Neural crest cell (in vitro differentiated cells): ENCODE measurements at regions not wholly inside any gene's neighbourhood (a gene's known extent, or its start where the extent isn't known, plus 50 kb on each side); places are given as distances from the start of the nearest gene placed in this dataset.

Source experiments
- DNase-seq: peaks from one replicate; pipeline ENCODE4 v3.0.0; 2021; ENCODE audit warnings: low read depth, mixed read lengths, low spot score
- H3K27ac Mint-ChIP-seq: one replicate; pipeline ENCODE4 v1.8.0; 2021; ENCODE audit warnings: mild to moderate bottlenecking, mixed read lengths; ENCODE audit not compliant: unreplicated experiment
- H3K27me3 Mint-ChIP-seq: 2 replicates; pipeline ENCODE4 v1.8.0; 2021; ENCODE audit warnings: low read depth, mild to moderate bottlenecking, mixed read lengths
- H3K36me3 Mint-ChIP-seq: 2 replicates; pipeline ENCODE4 v1.8.0; 2021; ENCODE audit warnings: low read depth, mild to moderate bottlenecking, mixed read lengths
- H3K4me1 Mint-ChIP-seq: 2 replicates; pipeline ENCODE4 v1.8.0; 2021; ENCODE audit warnings: mixed read lengths
- H3K4me3 Mint-ChIP-seq: one replicate; pipeline ENCODE4 v1.8.0; 2021; ENCODE audit warnings: mild to moderate bottlenecking, mixed read lengths
- H3K9me3 Mint-ChIP-seq: 2 replicates; pipeline ENCODE4 v1.8.0; 2021; ENCODE audit warnings: mixed read lengths
- CTCF ChIP-seq: fragments of 200-600 bp; sonication (generic); conservative IDR thresholded peaks from 2 replicates; pipeline ENCODE4 v1.5.0; 2021; ENCODE audit warnings: antibody characterized with exemption, mild to moderate bottlenecking

GRCh38 chr3:13219077-13219901 lies 146.1 kb upstream of the IQSEC1 start:
- H3K36me3 Mint-ChIP-seq = no peaks in the 10 kb centered on the region
- no peak overlapping the region for H3K4me3 Mint-ChIP-seq
- no peak overlapping the region for H3K27ac Mint-ChIP-seq
- no peak for DNase-seq
- H3K27me3 Mint-ChIP-seq = peaks cover 4% of the 10 kb centered on the region
- H3K4me1 Mint-ChIP-seq = no peaks in the 10 kb centered on the region
- TF ChIP-seq CTCF = no peak
- H3K9me3 Mint-ChIP-seq = no peaks in the 10 kb centered on the region

- TF ChIP-seq CTCF = no peak
- Mint-ChIP-seq H3K4me3 (no peak overlapping the region), H3K9me3 (no peaks in the 10 kb centered on the region), H3K36me3 (no peaks in the 10 kb centered on the region), H3K4me1 (no peaks in the 10 kb centered on the region), H3K27me3 (peaks cover 4% of the 10 kb centered on the region), H3K27ac (no peak overlapping the region)
- DNase-seq = no peak
These were observed 145.3 kb upstream of the IQSEC1 start for GRCh38 chr3:13218541-13218908.

GRCh38 chr3:13217736-13218540 lies 144.7 kb upstream of the IQSEC1 start:
- no peak for DNase-seq
- TF ChIP-seq CTCF = no peak
- no peaks in the 10 kb centered on the region for H3K36me3 Mint-ChIP-seq
- H3K4me1 Mint-ChIP-seq = no peaks in the 10 kb centered on the region
- no peak overlapping the region for H3K27ac Mint-ChIP-seq
- H3K9me3 Mint-ChIP-seq = no peaks in the 10 kb centered on the region
- peaks cover 4% of the 10 kb centered on the region for H3K27me3 Mint-ChIP-seq
- no peak overlapping the region for H3K4me3 Mint-ChIP-seq

GRCh38 chr3:13217253-13217652 lies 144.0 kb upstream of the IQSEC1 start:
- H3K9me3 Mint-ChIP-seq = no peaks in the 10 kb centered on the region
- H3K27me3 Mint-ChIP-seq = peaks cover 4% of the 10 kb centered on the region
- DNase-seq = no peak
- H3K36me3 Mint-ChIP-seq = no peaks in the 10 kb centered on the region
- no peak overlapping the region for H3K4me3 Mint-ChIP-seq
- no peaks in the 10 kb centered on the region for H3K4me1 Mint-ChIP-seq
- no peak for TF ChIP-seq CTCF
- no peak overlapping the region for H3K27ac Mint-ChIP-seq

- Mint-ChIP-seq H3K9me3 (no peaks in the 10 kb centered on the region), H3K36me3 (no peaks in the 10 kb centered on the region), H3K27me3 (peaks cover 4% of the 10 kb centered on the region), H3K27ac (no peak overlapping the region), H3K4me1 (no peaks in the 10 kb centered on the region), H3K4me3 (no peak overlapping the region)
- no peak for DNase-seq
- TF ChIP-seq CTCF = no peak
These were observed 142.8 kb upstream of the IQSEC1 start for GRCh38 chr3:13215940-13216546.
